Stomach (tissue), 8 donors: ENCODE measurements at regions not wholly inside any gene's neighbourhood (a gene's known extent, or its start where the extent isn't known, plus 50 kb on each side); places are given as distances from the start of the nearest gene placed in this dataset.

Source experiments
- DNase-seq, 2 donors: peaks; one replicate each; pipeline versions ENCODE4 v3.0.0 to v3.0.0-alpha.2; 2013 to 2019
- H3K27ac ChIP-seq, 5 donors: fragments of 200-600 bp in 4 of 5; sonication (generic) in 4 of 5; one replicate each; pipeline ENCODE4 v1.5.1; 2013 to 2019; ENCODE audit warnings: mild to moderate bottlenecking in 1 of 5, moderate library complexity in 1 of 5
- H3K27me3 ChIP-seq, 3 donors: fragments of 200-600 bp; sonication (generic); one replicate each; pipeline ENCODE4 v1.5.1; 2017 to 2019; ENCODE audit warnings: mixed run types in 1 of 3
- H3K36me3 ChIP-seq, 4 donors: fragments of 200-600 bp; sonication (generic); 1 replicate in 3 of 4; 2 replicates in 1 of 4; pipeline ENCODE4 v1.5.1; 2016 to 2019
- H3K4me1 ChIP-seq, 4 donors: fragments of 200-600 bp; sonication (generic); one replicate each; pipeline ENCODE4 v1.5.1; 2016 to 2019
- H3K4me3 ChIP-seq, 4 donors: fragments of 200-600 bp; sonication (generic) in 3 of 4; one replicate each; pipeline ENCODE4 v1.5.1; 2016 to 2019; ENCODE audit warnings: mild to moderate bottlenecking in 1 of 4
- H3K9me3 ChIP-seq, 4 donors: fragments of 200-600 bp; sonication (generic); one replicate each; pipeline ENCODE4 v1.5.1; 2016 to 2019
- EP300 ChIP-seq: sonication (generic); formaldehyde crosslinking; IDR thresholded peaks from one replicate; pipeline ENCODE4 v1.6.1; 2017; ENCODE audit warnings: antibody characterized with exemption
- POLR2A ChIP-seq, 4 donors: fragments of 450-650 bp; IDR thresholded peaks; one replicate each; pipeline ENCODE4 v1.6.1; 2016; ENCODE audit warnings: antibody characterized with exemption in 4 of 4, control low read depth in 2 of 4, mild to moderate bottlenecking in 1 of 4, moderate library complexity in 1 of 4
- POLR2AphosphoS5 ChIP-seq, 3 donors: sonication (generic); formaldehyde crosslinking; IDR thresholded peaks; one replicate each; pipeline ENCODE4 v1.6.1; 2016; ENCODE audit warnings: antibody characterized with exemption in 3 of 3
- WGBS, 5 donors: extraction: QIAGEN DNeasy Blood & Tissue Kit in 3 of 5; methylation state at CpG; one replicate each; pipeline versions ENCODE4 v1.1.5 to v1.1.7; 2013 to 2018; 5-methylcytosine and 5-hydroxymethylcytosine counted together
- intact Hi-C: fragments of 100-400 bp; cut with DNase I; formaldehyde crosslinking; loops from one replicate; pipeline ENCODE4 v1.15.1; 2023; ENCODE audit warnings: low total_unique reads
- TF ChIP-seq, protein P1 (sequence below), 7 experiments: fragments of 450-650 bp in 4 of 7; fragments of 200-600 bp in 3 of 7; sonication (generic) in 3 of 7; IDR thresholded peaks; one replicate each; pipeline ENCODE4 v1.5.1; 2016 to 2019; ENCODE audit warnings: antibody characterized with exemption in 7 of 7, control low read depth in 2 of 7, mild to moderate bottlenecking in 1 of 7
- donor health status: healthy with polysubstance abuse.
- donor health status: Bipolar disorder and iron deficiency.
- donor health status: healthy.

DNA sequence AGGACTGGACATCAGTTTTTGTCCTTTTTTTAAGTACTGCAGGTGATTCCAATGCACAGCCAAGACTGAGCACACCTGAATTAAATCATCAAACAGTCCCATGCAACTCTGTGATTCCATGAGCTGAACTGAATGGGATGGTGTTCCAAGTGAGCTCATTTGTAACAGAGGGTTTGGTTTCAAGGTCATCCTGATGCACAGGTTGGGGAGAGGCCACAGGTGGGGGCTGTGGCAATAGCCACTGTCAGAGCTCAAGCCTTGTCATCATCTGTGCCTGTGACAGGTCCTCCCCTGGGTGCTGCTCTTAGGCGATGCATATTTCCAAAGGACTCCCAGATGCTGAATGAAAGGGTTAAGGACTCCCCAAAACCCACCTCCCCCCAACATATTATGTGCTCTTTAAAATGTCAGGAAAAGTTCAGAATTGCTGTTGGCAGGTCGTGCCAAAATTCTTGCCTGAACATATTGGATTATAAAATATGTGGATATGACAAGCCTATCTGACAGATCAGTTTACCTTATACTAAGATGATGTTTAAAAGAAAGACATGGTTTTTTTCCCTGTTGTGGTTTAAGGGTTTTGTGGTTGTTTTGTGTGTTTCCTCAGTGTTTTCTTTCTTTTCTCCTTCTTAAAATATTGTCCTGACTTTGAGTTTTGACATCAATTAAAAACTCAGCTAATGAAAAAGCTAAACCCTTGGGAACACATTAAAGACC is 263.5 kb upstream of the SIX2 start:
- intact Hi-C loops, result no loop called here
- no peaks in the 10 kb centered on the region for H3K9me3 ChIP-seq
- no peak for TF ChIP-seq POLR2A (IDR thresholded peaks at IDR 0.05)
- TF ChIP-seq, protein P1, sequence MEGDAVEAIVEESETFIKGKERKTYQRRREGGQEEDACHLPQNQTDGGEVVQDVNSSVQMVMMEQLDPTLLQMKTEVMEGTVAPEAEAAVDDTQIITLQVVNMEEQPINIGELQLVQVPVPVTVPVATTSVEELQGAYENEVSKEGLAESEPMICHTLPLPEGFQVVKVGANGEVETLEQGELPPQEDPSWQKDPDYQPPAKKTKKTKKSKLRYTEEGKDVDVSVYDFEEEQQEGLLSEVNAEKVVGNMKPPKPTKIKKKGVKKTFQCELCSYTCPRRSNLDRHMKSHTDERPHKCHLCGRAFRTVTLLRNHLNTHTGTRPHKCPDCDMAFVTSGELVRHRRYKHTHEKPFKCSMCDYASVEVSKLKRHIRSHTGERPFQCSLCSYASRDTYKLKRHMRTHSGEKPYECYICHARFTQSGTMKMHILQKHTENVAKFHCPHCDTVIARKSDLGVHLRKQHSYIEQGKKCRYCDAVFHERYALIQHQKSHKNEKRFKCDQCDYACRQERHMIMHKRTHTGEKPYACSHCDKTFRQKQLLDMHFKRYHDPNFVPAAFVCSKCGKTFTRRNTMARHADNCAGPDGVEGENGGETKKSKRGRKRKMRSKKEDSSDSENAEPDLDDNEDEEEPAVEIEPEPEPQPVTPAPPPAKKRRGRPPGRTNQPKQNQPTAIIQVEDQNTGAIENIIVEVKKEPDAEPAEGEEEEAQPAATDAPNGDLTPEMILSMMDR (IDR thresholded peaks at IDR 0.05), result no peak
- no peak for TF ChIP-seq EP300
- no peak for TF ChIP-seq POLR2AphosphoS5 (IDR thresholded peaks at IDR 0.05)
- H3K27ac ChIP-seq, result peak overlapping the region in 3 of 5 donors; percentile 31 to 82 (median 74)
- no peak for DNase-seq
- 55 to 70% (median 61%) methylated on average over 2 of the region's 2 CpGs for WGBS, 5 donors
- no peaks in the 10 kb centered on the region for H3K36me3 ChIP-seq
- H3K4me3 ChIP-seq, result no peak overlapping the region
- H3K27me3 ChIP-seq, result no peaks in the 10 kb centered on the region
- peaks cover 29 to 59% (median 38%) of the 10 kb centered on the region in 4 donors for H3K4me1 ChIP-seq

DNA sequence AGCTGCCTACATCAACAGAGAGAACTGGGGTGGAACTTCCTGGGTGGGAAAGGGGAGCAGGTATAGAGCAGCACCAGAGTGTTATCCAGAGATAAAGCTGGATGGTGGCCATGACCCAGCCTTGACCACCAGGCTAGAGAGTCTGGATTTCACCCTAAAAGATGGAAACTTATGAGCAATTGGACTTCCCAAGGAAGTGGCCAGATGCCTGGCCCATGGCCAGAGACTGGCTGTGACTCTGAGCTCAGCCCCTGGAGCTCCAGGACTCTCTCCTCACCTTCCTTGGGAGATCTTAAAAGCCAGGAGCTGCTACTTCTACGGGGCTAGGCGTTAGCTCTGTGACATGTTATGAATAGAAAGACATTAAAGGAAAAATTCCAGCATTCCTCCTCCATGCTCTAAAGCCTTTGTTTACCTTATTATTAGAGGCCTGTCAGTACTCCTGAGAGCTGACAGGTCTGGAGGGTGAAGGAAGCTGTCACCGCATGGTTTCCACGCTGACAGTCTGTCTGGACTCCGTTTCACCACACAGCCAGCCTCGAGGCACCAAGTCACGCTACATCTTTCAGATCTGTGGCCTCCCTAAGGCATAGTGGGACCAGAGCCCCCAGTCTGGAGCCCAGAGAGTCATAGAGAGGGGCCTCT is 260.0 kb upstream of the SIX2 start:
- DNase-seq, result peak in 1 of 2 donors; percentile 49
- Histone ChIP-seq H3K4me3 (no peak overlapping the region), H3K9me3 (no peaks in the 10 kb centered on the region), H3K4me1 (peaks cover 13 to 36% (median 18%) of the 10 kb centered on the region in 4 donors), H3K36me3 (no peaks in the 10 kb centered on the region), H3K27ac (no peak overlapping the region), H3K27me3 (no peaks in the 10 kb centered on the region)
- TF ChIP-seq, protein P1 (IDR thresholded peaks at IDR 0.05), result no peak
- TF ChIP-seq POLR2AphosphoS5 (IDR thresholded peaks at IDR 0.05) (no peak), POLR2A (IDR thresholded peaks at IDR 0.05) (no peak), EP300 (no peak)
- intact Hi-C loops, result no loop called here
- WGBS, 5 donors, result 65 to 79% (median 73%) methylated on average over 7 of the region's 7 CpGs

DNA sequence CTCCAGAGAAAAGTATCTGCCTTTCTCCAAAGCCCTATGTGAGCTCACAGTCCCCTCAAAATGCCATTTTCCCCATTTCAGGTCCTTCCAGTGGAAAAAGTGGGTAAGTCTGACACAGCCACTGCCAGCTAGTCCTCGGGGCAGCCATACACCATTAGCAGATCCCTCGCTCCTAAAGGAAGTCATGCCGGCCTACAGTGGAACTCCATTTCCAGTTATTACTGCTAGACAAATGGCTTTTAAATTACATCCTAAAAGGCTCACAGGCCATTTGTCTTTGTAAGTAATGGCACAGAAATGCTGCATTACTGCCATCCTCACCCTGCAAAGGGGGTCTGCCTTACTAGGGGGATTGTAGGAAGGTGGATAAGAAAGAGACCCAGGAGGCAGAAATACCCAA is 259.4 kb upstream of the SIX2 start:
- H3K9me3 ChIP-seq, result no peaks in the 10 kb centered on the region
- peak in 1 of 2 donors; percentile 3 for DNase-seq
- H3K4me1 ChIP-seq, result peaks cover 9 to 29% (median 12%) of the 10 kb centered on the region in 4 donors
- H3K4me3 ChIP-seq, result no peak overlapping the region
- no peak overlapping the region for H3K27ac ChIP-seq
- 57 to 90% (median 87%) methylated on average over 3 of the region's 3 CpGs for WGBS, 5 donors
- no peaks in the 10 kb centered on the region for H3K27me3 ChIP-seq
- no peaks in the 10 kb centered on the region for H3K36me3 ChIP-seq
- intact Hi-C loops, result no loop called here
- TF ChIP-seq POLR2AphosphoS5 (IDR thresholded peaks at IDR 0.05), result no peak
- no peak for TF ChIP-seq EP300
- no peak for TF ChIP-seq POLR2A (IDR thresholded peaks at IDR 0.05)
- TF ChIP-seq, protein P1 (IDR thresholded peaks at IDR 0.05), result no peak

DNA sequence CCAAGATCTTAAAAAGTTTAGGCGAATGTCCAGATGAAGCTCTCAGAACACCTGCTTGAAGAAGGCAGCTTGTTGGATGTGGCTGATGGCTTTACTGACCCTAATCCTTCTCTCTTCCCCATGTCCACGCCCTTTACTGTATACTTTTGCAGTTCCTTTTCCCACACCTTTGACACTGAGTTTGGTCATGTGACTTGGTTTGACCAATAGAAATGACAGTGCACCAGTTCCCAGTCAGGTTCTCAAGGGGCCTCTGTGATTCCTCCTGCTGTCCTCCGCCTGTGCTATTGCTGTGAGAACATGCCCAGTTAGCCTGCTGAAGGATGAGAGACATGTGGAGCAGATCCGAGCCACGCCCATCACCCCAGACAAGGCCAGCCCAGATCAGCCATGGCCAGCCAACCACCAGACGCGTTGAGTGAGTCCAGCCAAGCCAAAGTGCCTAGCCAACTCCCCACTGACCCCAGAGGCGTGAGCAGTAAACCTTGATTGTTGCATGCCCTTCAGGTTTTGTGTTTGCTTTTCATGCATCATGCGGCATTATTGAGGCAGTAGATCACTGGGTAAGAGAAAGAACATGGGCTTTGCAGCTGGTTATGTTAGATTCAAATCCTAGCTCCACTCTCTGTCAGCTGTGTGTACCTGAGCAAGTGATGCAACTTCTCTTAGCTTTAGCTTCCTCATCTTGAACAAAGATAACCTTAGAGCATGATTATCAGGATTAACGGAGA is 258.0 kb upstream of the SIX2 start:
- Histone ChIP-seq H3K27ac (no peak overlapping the region), H3K4me1 (peaks cover 0 to 21% (median 2%) of the 10 kb centered on the region in 4 donors), H3K27me3 (no peaks in the 10 kb centered on the region), H3K36me3 (no peaks in the 10 kb centered on the region), H3K4me3 (no peak overlapping the region), H3K9me3 (no peaks in the 10 kb centered on the region)
- peak in 1 of 2 donors; percentile 24 for DNase-seq
- intact Hi-C loops, result no loop called here
- no peak for TF ChIP-seq POLR2A (IDR thresholded peaks at IDR 0.05)
- TF ChIP-seq EP300, result no peak
- TF ChIP-seq, protein P1 (IDR thresholded peaks at IDR 0.05), result no peak
- TF ChIP-seq POLR2AphosphoS5 (IDR thresholded peaks at IDR 0.05), result no peak
- WGBS, 5 donors, result 74 to 86% (median 81%) methylated on average over 10 of the region's 10 CpGs
